NCI-H1417 (cell line): ENCODE measurements at regions not wholly inside any gene's neighbourhood (a gene's known extent, or its start where the extent isn't known, plus 50 kb on each side); places are given as distances from the start of the nearest gene placed in this dataset.

Source experiments
- DNase-seq, 3 experiments: peaks; one replicate each; lab custom pipeline; 2025; lab: John Stamatoyannopoulos, UW

DNA sequence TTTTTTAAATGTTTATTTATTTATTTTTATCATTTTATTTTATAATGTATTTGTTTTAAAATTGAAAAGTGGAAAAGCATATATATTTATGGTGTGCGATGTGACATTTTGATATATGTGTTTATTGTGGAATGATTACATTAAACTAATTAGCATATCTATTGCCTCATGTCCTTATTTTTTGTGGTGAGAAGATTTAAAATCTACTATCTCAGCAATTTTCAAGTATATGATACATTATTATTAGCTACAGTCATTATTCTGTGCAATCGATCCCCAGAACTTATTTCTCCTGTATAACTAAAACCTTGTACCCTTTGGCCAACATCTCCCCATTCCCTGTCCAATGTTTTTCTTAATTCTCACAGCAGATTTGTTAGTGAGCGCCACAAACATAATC is 115.6 kb upstream of the SHH start:
- no peak for DNase-seq

DNA sequence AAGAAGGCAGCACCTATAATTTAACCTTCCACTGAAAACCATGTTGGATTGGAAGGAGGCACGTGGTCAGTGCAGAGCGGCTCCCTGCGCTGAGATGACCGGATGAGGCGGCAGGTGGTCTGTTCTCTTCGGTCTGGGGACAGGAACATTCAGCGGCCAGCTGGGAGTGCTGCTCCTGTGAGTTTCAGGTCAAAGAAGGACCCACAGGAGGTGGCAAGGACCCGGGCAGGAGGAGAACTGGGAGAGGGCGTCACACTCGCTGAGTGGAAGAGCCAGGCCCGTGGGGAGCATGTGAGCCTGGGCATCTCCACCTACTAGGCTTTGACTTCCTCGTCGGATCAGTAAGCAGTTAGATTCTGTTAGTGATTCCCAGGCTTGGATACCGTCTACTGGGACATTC is 113.4 kb upstream of the SHH start:
- peak in 1 of 3 experiments; percentile 64 for DNase-seq

GRCh38 chr7:155922067-155922816 is 110.0 kb upstream of the SHH start:
- peak in 2 of 3 experiments; percentile 45 to 69 for DNase-seq

DNA sequence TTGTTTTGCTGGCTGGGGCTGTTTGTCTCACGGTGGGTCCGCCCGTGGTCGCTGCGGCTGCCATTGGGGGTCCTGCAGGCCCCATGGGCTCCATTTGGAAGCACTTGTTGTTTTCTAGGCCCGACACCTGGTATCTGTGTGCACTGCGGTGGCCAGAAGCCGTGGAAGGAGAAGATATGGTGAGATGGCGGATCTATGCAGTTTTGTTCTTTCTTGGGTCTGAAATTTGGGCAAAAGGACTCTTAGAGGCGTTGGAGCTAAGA is 109.5 kb upstream of the SHH start:
- no peak for DNase-seq

GRCh38 chr7:155921086-155921803 is 109.0 kb upstream of the SHH start:
- DNase-seq = no peak

GRCh38 chr7:155920068-155920461 is 107.8 kb upstream of the SHH start:
- no peak for DNase-seq

GRCh38 chr7:155919391-155920067 is 107.3 kb upstream of the SHH start:
- no peak for DNase-seq

DNA sequence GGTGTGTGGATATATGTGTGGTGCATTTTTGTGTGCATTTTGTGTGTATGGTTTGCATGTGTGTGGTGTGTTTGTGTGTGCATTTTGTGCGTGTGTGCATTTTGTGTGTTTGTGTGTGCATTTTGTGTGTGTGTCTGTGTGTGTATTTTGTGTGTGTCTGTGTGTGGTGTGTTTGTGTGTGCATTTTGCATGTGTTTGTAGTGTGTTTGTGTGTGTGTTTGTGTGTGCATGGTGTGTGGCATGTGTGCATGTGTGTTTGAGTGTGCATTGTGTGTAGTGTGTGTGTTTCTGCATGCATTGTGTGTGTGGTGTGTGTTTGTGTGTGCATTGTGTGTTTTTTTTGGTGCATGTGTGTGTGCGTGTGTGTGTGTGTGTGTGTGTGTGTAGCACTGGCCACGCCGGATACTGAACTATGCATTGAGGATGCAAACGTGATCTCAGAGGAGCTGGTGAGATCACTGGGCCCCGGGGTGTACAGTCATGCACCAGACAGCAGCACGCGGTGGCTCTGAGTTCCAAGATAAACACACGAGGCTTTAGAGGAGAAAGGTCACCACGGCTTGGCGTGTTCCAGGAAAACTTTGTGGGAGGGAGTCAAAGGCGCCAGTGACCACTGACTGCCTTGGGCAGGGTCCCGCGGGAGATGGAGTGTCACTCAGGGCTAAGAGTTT is 106.6 kb upstream of the SHH start:
- DNase-seq = no peak

GRCh38 chr7:155917836-155918430 is 105.7 kb upstream of the SHH start:
- no peak for DNase-seq

DNA sequence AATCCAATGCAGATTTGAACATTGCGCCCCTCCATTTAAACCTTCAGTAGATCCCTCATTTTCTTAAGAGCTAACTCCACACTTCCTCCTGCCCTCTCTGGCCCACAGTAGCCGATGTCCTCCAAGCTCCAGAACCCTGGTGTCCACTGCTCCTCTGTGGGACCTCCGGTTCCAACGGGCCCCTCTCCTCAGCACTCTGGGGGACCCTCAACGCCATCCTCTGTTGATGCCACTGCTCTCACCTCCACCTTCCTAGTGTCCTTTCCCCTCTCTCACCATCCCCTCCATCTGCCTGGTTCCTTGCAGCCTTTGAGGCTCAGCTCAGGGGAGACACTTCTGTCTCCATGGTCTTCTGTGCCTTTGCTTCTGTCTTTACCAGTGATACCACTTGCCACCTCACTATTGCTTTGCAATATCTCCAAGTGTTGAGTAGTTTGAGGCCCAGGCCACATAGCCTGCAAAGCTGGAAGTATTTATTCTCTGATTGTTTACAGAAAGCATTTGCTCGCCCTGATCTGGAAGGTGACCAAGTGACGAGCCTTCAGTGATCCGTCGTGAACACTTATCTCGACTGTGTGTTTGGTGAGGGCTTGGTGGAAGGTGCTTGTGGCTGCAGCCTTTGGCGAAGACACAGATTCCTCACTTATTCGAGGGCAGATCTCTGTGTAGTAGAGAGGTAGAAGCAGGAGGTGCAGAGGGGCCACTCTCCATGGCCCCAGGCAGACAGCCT is 104.8 kb upstream of the SHH start:
- no peak for DNase-seq

DNA sequence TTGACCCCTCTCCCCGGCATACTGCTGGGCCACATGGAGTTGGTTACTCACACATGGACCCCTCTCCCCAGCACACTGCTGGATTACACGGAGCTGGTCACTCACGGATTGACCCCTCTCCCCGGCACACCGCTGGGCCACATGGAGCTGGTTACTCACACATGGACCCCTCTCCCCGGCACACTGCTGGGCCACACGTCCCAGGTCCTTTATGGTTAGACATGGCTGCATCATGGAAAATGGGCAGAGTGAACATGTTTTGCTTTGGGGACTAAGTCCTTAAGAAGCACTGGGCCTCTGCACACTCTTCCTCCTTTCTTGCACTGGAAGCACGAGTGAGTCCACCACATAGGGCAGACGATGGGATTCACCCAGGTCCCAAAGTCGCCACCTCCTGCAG is 102.1 kb upstream of the SHH start:
- DNase-seq = no peak

GRCh38 chr7:155913719-155914118 is 101.5 kb upstream of the SHH start:
- no peak for DNase-seq

DNA sequence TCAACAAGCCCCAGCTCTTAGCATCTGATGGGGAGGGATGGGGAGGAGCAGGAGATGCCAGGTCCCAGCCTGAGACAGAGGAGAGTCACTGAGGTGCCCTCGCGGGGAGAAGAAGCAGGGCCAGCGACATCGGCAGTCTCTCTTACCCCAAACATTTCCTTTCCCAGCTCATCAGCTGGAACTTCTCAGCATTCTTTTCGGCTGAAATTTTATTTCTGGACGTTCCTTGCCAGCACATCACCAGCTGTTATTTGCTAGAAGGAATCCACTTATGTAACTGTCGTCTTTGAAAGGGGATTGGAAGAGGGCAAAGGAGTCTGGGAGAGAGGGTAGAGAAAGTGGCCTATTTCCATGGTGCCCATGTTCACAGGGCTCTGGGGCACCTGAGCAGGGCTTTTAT is 101.0 kb upstream of the SHH start:
- no peak for DNase-seq

DNA sequence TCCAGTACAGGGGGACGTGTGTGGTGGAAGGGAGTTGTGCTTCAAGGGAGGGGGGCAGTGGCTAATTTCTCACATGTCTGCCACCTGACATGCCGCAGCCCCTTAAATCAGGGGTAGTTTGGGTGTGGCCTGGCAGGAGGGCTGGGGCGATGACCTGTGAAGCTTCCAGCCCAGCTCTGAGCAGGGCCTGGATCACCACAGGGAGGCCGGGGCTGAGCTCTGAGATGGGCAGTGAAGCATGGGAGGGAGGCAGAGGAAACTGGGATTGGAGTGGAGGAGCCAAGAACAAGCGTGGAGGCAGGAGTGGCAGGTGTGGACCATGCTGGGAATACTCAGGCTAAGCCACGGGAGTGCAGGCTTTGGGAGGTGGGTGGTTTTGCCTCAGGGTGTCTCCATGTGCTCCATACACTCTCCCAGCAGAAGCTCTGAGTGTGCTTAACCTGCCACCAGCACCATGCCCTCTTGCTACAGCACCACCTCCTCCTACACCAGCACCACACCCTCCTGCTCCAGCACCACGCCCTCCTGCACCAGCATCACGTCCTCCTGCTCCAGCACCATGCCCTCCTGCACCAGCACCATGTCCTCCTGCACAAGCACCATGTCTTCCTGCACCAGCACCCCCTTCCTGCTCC is 99.3 kb upstream of the SHH start:
- DNase-seq = no peak

GRCh38 chr7:155908385-155908784 is 96.1 kb upstream of the SHH start:
- DNase-seq = no peak

- peak in 1 of 3 experiments; percentile 13 for DNase-seq
Observed at GRCh38 chr7:155907450-155908200, 95.4 kb upstream of the SHH start.

DNA sequence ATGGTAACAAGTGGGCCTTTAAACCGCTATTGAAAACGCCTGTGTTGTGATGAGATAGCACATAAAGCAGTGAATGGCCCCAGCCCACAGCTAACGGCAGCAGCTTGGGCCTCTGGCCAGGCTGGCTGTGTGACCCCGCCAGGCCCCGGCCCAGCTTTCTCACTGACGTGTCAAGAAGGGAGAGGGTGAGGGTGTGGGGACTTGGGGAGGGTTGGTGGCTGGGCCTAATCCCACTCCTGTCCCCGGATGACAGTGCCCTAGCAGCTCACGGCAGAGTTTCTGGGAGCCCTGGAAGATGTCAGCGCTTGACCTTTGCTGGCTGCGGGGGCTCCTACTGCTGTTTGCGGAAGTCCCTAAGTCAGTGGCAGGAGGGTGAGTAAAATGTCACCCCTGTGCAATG is 88.9 kb upstream of the SHH start:
- no peak for DNase-seq

- no peak for DNase-seq
Observed at GRCh38 chr7:155899596-155899995, 87.3 kb upstream of the SHH start.

GRCh38 chr7:155897758-155898386 is 85.6 kb upstream of the SHH start:
- DNase-seq = no peak
